GM23338 (cell line): ENCODE measurements at regions not wholly inside any gene's neighbourhood (a gene's known extent, or its start where the extent isn't known, plus 50 kb on each side); places are given as distances from the start of the nearest gene placed in this dataset.

ENCODE experiments used
- CTCF ChIP-seq, 2 experiments: fragments of 200-600 bp in 1 of 2; sonication (generic) in 1 of 2; conservative IDR thresholded peaks; 2 replicates each; pipeline versions ENCODE4 v1.5.1 to v1.6.1; 2016 to 2017; ENCODE audit warnings: antibody characterized with exemption in 2 of 2, low read depth in 2 of 2, mild to moderate bottlenecking in 2 of 2, moderate library complexity in 1 of 2
- EZH2 ChIP-seq: fragments of 200-600 bp; sonication (generic); IDR thresholded peaks from one replicate; pipeline ENCODE4 v1.8.0; 2017; ENCODE audit warnings: antibody characterized with exemption, mild to moderate bottlenecking, low read depth; ENCODE audit not compliant: unreplicated experiment
- EZH2phosphoT487 ChIP-seq: fragments of 200-600 bp; sonication (generic); IDR thresholded peaks from one replicate; pipeline ENCODE4 v1.8.1; 2018; ENCODE audit warnings: antibody characterized with exemption; ENCODE audit not compliant: unreplicated experiment
- POLR2AphosphoS5 ChIP-seq: IDR thresholded peaks from 2 replicates; pipeline ENCODE4 v1.6.1; 2016; ENCODE audit warnings: antibody characterized with exemption, low read depth
- REST ChIP-seq: IDR thresholded peaks from one replicate; pipeline ENCODE4 v1.6.1; 2018; ENCODE audit warnings: antibody characterized with exemption; ENCODE audit not compliant: unreplicated experiment
- ZNF331 ChIP-seq: fragments of 250-450 bp; sonication (Bioruptor Pico); IDR thresholded peaks from 2 replicates; pipeline ENCODE4 v1.5.0; 2020; ENCODE audit warnings: low read depth, mild to moderate bottlenecking, moderate library complexity

- TF ChIP-seq CTCF (conservative IDR thresholded peaks at IDR 0.05; ENCODE audit: low read depth in 2 of 2) (no peak), POLR2AphosphoS5 (no peak), EZH2 (no peak), REST (no peak), EZH2phosphoT487 (no peak), ZNF331 (CRISPR knock-in tag) (no peak)
These were observed 274.5 kb upstream of the MGMT start for GRCh38 chr10:129192344-129193128.
